ENCODE measurements at regions not wholly inside any gene's neighbourhood (a gene's known extent, or its start where the extent isn't known, plus 50 kb on each side); places are given as distances from the start of the nearest gene placed in this dataset.

GRCh38 chr18:24840640-24841039, 380.2 kb downstream of the HRH4 start:
- no peak for DNase-seq

GRCh38 chr18:24841536-24841935, 381.1 kb downstream of the HRH4 start:
- no peak for DNase-seq

- DNase-seq: no peak
Observed at GRCh38 chr18:24843123-24843522, 382.7 kb downstream of the HRH4 start.

- no peak for DNase-seq
Observed at GRCh38 chr18:24846138-24846537, 385.7 kb downstream of the HRH4 start.

GRCh38 chr18:24850532-24850931, 390.1 kb downstream of the HRH4 start:
- no peak for DNase-seq

GRCh38 chr18:24853076-24853475, 392.6 kb downstream of the HRH4 start:
- DNase-seq: no peak

- no peak for DNase-seq
Observed at GRCh38 chr18:24860978-24861680, 400.7 kb downstream of the HRH4 start.

- no peak for DNase-seq
Observed at GRCh38 chr18:24862201-24862816, 401.9 kb downstream of the HRH4 start.

- no peak for DNase-seq
Observed at GRCh38 chr18:24868311-24868710, 407.9 kb downstream of the HRH4 start.

GRCh38 chr18:24868760-24869237, 408.4 kb downstream of the HRH4 start:
- DNase-seq: peak; percentile 41

- DNase-seq: no peak
Observed at GRCh38 chr18:24869285-24869684, 408.8 kb downstream of the HRH4 start.

- DNase-seq: no peak
Observed at GRCh38 chr18:24875286-24875685, 414.8 kb downstream of the HRH4 start.

GRCh38 chr18:24875777-24876176, 415.3 kb downstream of the HRH4 start:
- DNase-seq: no peak

- DNase-seq: no peak
Observed at GRCh38 chr18:24876266-24876665, 415.8 kb downstream of the HRH4 start.

- DNase-seq: no peak
Observed at GRCh38 chr18:24877066-24877465, 416.6 kb downstream of the HRH4 start.

- no peak for DNase-seq
Observed at GRCh38 chr18:24877546-24877945, 417.1 kb downstream of the HRH4 start.

- DNase-seq: peak; percentile 51
Observed at GRCh38 chr18:24878289-24878688, 417.9 kb downstream of the HRH4 start.

- DNase-seq: no peak
Observed at GRCh38 chr18:24885276-24885675, 424.8 kb downstream of the HRH4 start.

GRCh38 chr18:24894880-24895279, 434.4 kb downstream of the HRH4 start:
- DNase-seq: no peak

GRCh38 chr18:24897461-24897860, 437.0 kb downstream of the HRH4 start:
- no peak for DNase-seq

GRCh38 chr18:24910221-24910620, 441.7 kb downstream of the ZNF521 start:
- no peak for DNase-seq

- peak; percentile 30 for DNase-seq
Observed at GRCh38 chr18:24913507-24914170, 438.3 kb downstream of the ZNF521 start.

GRCh38 chr18:24914171-24914525, 437.8 kb downstream of the ZNF521 start:
- no peak for DNase-seq

GRCh38 chr18:24914685-24915084, 437.3 kb downstream of the ZNF521 start:
- no peak for DNase-seq
